ENCODE measurements at regions not wholly inside any gene's neighbourhood (a gene's known extent, or its start where the extent isn't known, plus 50 kb on each side); places are given as distances from the start of the nearest gene placed in this dataset.

- TF ChIP-seq ZFP3 (CRISPR knock-in tag; IDR thresholded peaks at IDR 0.05) (no peak), ZNF8 (CRISPR knock-in tag; IDR thresholded peaks at IDR 0.05) (no peak), POU6F1 (CRISPR knock-in tag; IDR thresholded peaks at IDR 0.05; ENCODE audit: borderline replicate concordance, low read depth) (no peak), ZNF70 (CRISPR knock-in tag; IDR thresholded peaks at IDR 0.05) (no peak), CSDC2 (CRISPR knock-in tag; IDR thresholded peaks at IDR 0.05) (no peak), ZC3H10 (CRISPR knock-in tag; IDR thresholded peaks at IDR 0.05) (no peak), CREB5 (CRISPR knock-in tag; IDR thresholded peaks at IDR 0.05; ENCODE audit: low read depth) (no peak)
Observed at GRCh38 chr13:107690181-107690580, 525.2 kb downstream of the LIG4 start.
